ENCODE measurements at regions not wholly inside any gene's neighbourhood (a gene's known extent, or its start where the extent isn't known, plus 50 kb on each side); places are given as distances from the start of the nearest gene placed in this dataset.

- DNase-seq = no peak
- Histone ChIP-seq H3F3A (replicated peaks; ENCODE audit: insufficient read depth) (no peaks in the 10 kb centered on the region), H3K9ac (no peak overlapping the region), H3K4me2 (no peak overlapping the region), H3K79me2 (ENCODE audit: insufficient read depth) (no peaks in the 10 kb centered on the region), H4K20me1 (ENCODE audit: insufficient read depth) (no peaks in the 10 kb centered on the region), H3K27me3 (ENCODE audit: insufficient read depth) (no peaks in the 10 kb centered on the region), H3K4me1 (ENCODE audit: control insufficient read depth in 1 of 2, insufficient read depth in 2 of 2, low read depth in 1 of 2, low read length in 1 of 2) (no peaks in the 10 kb centered on the region), H3K27ac (ENCODE audit: low read depth in 2 of 2, low read length in 1 of 2) (no peak overlapping the region), H3K4me3 (ENCODE audit: low read depth in 2 of 2, low read length in 1 of 2) (no peak overlapping the region), H3K9me2 (no peaks in the 10 kb centered on the region), H3K36me3 (replicated peaks in 1 of 2; ENCODE audit: control insufficient read depth in 1 of 2, insufficient read depth in 2 of 2, low read length in 1 of 2) (no peaks in the 10 kb centered on the region), H2AFZ (ENCODE audit: low read depth) (no peak overlapping the region), H3K9me3 (no peaks in the 10 kb centered on the region)
- ChIA-PET POLR2A (no interaction called here), CTCF (no interaction called here)
- WGBS (ENCODE audit: low lambda C conversion rate) = 67% methylated on average over 2 of the region's 3 CpGs
- TF ChIP-seq RCOR1 (IDR thresholded peaks at IDR 0.05; ENCODE audit: low read length) = no peak
- no peak for TF ChIP-seq GATA2 (CRISPR knock-in tag; IDR thresholded peaks at IDR 0.05)
- TF ChIP-seq EP300 (IDR thresholded peaks at IDR 0.05; ENCODE audit: borderline replicate concordance in 1 of 2, low read depth in 1 of 2, low read length in 1 of 2) = no peak
- TF ChIP-seq RXRA (IDR thresholded peaks at IDR 0.05; ENCODE audit: borderline replicate concordance, low read depth) = no peak
- no peak for TF ChIP-seq EZH2phosphoT487 (IDR thresholded peaks at IDR 0.05; ENCODE audit: borderline replicate concordance, low read depth)
- TF ChIP-seq CTCF (IDR thresholded peaks at IDR 0.05) = no peak
- no peak for TF ChIP-seq FOXJ3 (CRISPR knock-in tag; IDR thresholded peaks at IDR 0.05)
Measured at GRCh38 chr4:124243671-124244366, 468.7 kb downstream of the ANKRD50 start.

- Histone ChIP-seq H3K9me3 (no peaks in the 10 kb centered on the region), H4K20me1 (ENCODE audit: insufficient read depth) (no peaks in the 10 kb centered on the region), H3K9ac (no peak overlapping the region), H3K4me2 (no peak overlapping the region), H3K27me3 (ENCODE audit: insufficient read depth) (no peaks in the 10 kb centered on the region), H3K36me3 (replicated peaks in 1 of 2; ENCODE audit: control insufficient read depth in 1 of 2, insufficient read depth in 2 of 2, low read length in 1 of 2) (no peaks in the 10 kb centered on the region), H3K4me3 (ENCODE audit: low read depth in 2 of 2, low read length in 1 of 2) (no peak overlapping the region), H2AFZ (ENCODE audit: low read depth) (no peak overlapping the region), H3K79me2 (ENCODE audit: insufficient read depth) (no peaks in the 10 kb centered on the region), H3F3A (replicated peaks; ENCODE audit: insufficient read depth) (no peaks in the 10 kb centered on the region), H3K4me1 (ENCODE audit: control insufficient read depth in 1 of 2, insufficient read depth in 2 of 2, low read depth in 1 of 2, low read length in 1 of 2) (no peaks in the 10 kb centered on the region; a peak in 1 of 4 replicates), H3K9me2 (no peaks in the 10 kb centered on the region), H3K27ac (ENCODE audit: low read depth in 2 of 2, low read length in 1 of 2) (no peak overlapping the region)
- CTCF ChIA-PET = interaction anchor here (3.9 kb wide), 1 partner anchor 9 kb away, joined by 10 read pairs; no protein-coding TSS in a partner anchor
- TF ChIP-seq, protein P1, sequence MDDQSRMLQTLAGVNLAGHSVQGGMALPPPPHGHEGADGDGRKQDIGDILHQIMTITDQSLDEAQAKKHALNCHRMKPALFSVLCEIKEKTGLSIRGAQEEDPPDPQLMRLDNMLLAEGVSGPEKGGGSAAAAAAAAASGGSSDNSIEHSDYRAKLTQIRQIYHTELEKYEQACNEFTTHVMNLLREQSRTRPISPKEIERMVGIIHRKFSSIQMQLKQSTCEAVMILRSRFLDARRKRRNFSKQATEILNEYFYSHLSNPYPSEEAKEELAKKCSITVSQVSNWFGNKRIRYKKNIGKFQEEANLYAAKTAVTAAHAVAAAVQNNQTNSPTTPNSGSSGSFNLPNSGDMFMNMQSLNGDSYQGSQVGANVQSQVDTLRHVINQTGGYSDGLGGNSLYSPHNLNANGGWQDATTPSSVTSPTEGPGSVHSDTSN (IDR thresholded peaks at IDR 0.05) = no peak
- no peak for TF ChIP-seq GATA2 (CRISPR knock-in tag; IDR thresholded peaks at IDR 0.05)
- no peak for TF ChIP-seq NFIC (IDR thresholded peaks at IDR 0.05; ENCODE audit: borderline replicate concordance)
- TF ChIP-seq MEF2A (IDR thresholded peaks at IDR 0.05; ENCODE audit: borderline replicate concordance, low read depth) = no peak
- TF ChIP-seq FOXM1 (IDR thresholded peaks at IDR 0.05; ENCODE audit: low read depth) = no peak
- TF ChIP-seq NRF1 (IDR thresholded peaks at IDR 0.05; ENCODE audit: low read depth, low read length) = no peak
- DNase-seq = no peak
- POLR2A ChIA-PET = no interaction called here
Measured at GRCh38 chr4:124253080-124253479, 459.5 kb downstream of the ANKRD50 start.

Measured in SK-N-SH (cell line).